HG03103 (cell line): ENCODE measurements at regions not wholly inside any gene's neighbourhood (a gene's known extent, or its start where the extent isn't known, plus 50 kb on each side); places are given as distances from the start of the nearest gene placed in this dataset.

Experiments
- ATAC-seq: cut with Tn5 transposase; IDR thresholded peaks from one replicate; pipeline ENCODE4 v1.9.1; 2021; ENCODE audit warnings: low read depth; ENCODE audit not compliant: unreplicated experiment

DNA sequence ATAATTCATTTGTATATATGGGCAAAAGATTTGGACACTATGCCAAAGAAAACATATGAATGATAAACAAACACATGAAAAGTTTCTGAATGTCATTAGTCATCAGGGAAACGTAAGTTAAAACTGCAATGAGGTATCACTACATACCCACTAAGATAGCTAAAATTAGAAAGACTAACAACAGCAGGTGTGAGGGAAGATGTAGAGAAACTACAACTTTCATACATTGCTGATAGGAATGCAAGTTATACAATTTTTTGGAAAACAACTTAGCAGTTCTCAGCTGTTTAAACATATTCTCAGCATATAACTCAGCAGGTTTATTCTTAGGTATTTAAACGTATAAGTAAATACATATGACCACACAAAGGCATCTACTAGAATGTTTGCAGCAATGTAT, 563.5 kb upstream of the KLHL29 start:
- ATAC-seq = no peak

DNA sequence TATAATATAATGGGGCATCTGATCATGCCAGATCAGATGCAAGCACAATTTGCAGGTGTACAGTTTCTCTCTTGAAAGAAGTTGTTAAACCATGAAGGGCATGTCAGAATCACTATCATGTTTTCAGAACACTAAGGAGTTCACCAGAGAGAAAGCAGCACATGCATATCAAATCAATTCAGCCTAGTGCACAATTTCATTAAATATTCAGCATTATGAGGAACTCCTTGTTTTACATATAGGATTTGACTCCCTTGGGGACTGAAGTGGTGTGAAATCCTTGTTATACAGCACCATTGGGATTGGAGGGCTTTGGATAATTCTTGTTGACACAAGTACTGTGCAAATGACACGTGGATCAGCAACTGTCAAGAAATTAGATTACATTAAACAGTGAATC, 562.1 kb upstream of the KLHL29 start:
- ATAC-seq = no peak

DNA sequence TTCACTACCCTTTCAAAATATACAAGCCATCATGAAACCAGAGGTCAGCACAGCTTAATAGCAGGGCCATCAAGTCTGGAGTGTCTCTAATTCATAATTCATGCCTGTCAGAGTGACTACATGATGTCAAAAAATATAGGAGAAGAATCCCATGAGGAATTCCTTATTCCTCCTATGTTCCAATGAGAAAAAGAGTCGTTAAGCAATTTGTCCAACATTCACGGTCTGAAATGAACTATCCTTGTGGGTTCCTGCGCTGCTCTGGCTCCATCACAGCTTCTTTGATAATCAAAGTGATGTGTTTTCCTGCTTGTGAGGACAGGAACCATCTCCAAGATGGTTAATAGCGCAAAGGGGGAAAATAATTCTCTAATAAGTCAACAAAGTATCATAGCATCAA, 560.4 kb upstream of the KLHL29 start:
- ATAC-seq = no peak

DNA sequence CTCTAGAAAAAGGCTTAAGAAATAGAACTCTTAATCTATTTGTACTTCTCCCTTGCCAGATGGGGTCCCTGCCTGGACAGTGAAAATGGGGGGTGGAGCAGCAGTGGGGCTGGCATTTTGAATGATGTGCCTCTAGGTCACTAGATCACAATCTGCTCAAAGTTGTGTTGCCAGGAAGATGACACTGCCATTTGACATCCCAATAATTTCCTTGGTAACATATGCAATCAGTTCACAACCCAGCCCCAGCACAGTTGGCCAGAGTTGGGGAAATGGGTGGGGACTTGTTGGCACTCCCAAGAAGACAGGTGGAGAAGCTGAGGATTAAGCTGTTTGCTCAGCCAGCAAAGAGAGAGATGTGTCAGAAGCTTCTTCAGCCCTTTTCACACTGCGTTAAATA, 558.3 kb upstream of the KLHL29 start:
- no peak for ATAC-seq

DNA sequence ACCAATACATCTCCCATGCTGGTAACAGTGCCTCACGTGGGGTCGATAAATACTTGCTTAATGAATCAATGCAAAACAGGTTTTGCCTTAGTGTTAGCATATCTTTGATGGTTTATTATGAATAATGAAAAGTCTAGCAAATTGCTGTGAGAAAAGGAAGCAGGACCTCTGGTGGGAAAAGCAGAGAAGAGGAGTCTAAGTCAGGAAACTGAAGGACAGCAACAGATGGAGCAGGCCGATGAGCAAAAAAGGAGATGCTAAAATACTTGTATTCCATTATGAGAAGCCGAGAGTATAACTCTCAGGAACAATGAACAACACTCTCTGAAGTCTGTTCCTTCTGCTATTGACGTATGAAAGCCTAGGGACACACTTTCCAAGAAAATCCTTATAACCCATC, 555.2 kb upstream of the KLHL29 start:
- ATAC-seq = no peak

DNA sequence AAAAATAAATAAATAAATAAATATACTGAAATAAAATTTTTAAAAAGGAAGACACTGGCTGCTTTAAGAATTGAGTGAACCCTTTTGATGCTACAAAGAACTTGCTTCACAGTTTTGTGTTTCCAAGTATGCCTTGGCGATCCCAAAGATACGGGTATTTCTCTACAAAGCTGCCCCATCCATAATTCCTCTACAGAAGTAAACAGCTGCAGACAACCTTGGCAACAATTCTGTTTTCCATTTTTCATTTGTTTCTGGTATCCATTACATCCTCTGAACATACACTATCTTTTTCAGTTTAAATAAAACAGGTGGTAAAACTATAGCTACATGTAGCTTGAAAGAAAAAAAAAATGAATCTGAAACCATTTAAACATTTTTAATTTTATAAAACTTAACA, 552.8 kb upstream of the KLHL29 start:
- no peak for ATAC-seq

DNA sequence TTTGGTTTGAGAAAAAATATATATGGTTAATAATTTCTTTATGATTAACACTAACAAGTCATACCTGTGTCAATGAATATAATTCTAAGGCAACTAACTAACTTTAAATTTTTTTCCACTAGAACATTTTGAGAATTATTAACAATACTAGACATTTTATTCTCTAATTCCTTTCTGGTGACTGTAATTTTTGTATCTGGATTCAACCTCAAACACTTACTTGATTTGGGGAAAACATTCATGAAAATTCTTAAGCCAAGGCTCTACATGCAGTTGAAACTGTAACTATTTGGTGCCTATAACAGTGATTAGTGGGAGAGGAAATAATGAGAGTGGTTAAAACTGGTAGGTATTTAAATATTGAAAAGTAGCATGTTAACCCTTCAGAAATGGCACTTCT, 546.5 kb upstream of the KLHL29 start:
- ATAC-seq = no peak

DNA sequence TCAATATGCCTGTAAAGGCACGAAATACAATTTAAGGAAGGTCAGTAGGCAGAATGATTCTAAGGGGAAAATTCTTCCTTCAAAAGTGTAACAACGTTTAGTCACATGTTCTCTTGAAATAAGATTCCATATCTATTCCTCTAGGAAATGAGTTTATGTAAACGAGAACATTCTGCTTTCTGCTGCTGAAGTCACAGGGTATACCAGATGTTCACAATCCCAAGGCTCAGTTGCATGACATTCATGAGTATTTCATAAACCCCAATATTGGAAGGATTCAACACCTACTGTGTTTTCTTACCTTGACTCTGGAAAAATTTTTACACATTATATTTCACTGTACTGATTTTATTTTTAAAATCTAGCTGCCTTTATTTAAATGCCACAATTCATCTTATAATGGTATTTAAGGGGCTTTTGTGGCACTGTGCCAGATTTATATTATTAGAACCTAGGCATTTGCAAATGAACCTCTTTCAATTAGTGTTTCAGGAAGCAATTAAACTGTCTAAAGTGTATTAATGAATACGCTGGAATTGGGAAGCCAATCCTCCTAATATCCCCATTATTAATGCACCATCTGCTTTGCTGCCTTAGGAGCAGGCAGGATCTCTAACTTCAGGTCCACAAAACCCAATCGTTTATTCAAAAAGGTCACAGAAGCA, 542.6 kb upstream of the KLHL29 start:
- ATAC-seq = no peak

DNA sequence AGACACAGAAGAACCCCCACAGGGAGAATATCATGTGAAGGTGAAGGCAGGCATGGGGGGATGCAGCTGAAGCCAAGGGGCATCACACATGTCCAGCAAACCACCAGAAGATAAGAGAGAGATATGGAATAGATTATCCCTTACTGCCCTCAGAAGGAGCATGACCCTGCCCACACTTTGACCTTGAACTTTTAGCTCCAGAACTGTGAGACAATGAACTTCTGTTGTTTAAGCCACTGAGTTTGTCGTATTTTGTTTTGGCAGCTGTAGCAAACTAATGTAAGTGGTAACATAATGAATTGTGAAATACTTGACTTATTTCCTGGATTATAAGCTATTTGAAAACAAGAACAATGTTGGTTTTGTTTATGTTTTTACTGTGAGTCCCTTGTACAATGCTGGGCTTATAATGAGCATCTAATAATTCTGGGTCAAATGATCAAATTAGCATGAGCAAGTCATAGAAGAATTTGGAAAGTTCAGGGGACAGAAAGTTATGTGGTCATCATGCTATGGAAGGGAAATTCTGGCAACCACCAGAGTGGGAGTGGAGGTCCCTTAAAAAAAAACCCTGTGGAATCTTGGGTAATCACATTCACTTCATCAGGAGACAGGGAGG, 541.0 kb upstream of the KLHL29 start:
- no peak for ATAC-seq

DNA sequence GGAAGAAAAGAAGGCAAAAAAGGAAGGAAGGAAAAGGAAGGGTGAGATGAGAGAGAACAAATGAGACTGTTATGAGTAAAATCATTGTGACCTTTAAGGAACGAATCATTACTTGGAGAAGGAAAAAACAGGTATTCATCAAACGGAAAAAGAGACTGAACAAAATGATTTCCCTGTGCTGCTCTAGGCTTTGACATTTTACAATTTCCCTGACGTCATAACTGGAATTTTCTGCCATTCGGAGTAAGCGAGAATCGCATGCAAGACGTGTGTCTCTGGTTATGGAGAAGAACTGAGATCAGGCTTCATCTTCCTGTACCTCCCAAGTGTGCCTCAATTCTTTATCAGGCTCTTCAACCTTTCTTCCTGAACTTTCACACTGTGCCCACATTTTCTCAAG, 534.7 kb upstream of the KLHL29 start:
- no peak for ATAC-seq

DNA sequence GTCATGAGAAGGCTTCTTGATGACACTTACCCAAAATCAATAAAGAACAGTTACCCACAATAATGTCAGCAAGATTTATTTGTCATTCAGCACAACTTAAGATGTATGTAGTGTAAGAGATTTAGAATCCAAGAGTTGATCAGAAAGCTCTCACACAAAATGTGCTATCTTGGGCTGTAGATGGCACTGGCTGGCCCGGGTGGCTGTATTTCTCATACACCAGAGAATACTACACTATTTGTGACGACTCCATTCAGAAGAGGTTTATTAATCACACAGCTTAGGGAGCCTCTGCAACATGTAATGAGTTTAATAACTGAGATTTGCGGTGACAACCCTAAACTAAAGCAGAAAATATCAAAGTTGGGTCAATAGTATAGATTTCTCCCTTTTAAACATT, 530.4 kb upstream of the KLHL29 start:
- ATAC-seq = no peak

DNA sequence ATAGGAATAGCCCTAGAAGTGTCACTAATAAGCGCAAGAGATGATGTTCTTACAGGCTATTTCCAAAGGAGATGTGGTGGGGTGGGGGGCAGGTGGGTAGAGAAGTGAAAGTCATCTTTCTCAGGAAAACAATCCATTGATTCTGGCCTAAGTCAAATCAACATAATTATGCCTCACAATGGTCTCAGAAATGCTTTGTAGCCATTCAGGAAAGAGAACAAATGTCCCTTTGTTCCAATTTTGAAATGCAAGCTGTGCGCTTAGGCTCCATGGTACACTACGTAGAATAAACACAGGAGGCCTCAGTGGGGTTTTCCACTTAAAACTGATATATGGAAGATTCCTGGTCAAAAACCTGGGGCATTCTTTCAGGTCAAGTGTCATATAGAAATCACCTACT, 529.9 kb upstream of the KLHL29 start:
- no peak for ATAC-seq

DNA sequence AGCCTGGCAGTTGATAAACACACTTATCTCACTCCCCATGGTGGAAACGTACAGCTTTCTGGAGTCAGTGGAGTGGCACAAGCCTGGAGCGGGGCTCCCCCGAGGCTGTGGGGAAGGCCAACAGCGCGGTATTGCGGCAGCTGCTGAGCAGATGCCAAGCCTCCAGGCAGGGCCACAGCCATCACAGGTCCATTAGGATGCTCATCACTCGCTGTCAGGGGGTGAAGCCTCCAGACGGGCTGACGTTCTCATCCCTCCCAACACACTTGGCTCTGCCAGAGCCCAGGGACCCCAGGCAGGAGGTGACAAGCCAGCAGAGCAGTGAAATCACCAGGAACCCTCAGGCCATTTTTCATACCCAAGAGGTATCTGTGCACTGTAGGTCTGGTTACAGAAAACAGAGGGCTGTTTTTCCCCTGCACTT, 529.2 kb upstream of the KLHL29 start:
- ATAC-seq = no peak

DNA sequence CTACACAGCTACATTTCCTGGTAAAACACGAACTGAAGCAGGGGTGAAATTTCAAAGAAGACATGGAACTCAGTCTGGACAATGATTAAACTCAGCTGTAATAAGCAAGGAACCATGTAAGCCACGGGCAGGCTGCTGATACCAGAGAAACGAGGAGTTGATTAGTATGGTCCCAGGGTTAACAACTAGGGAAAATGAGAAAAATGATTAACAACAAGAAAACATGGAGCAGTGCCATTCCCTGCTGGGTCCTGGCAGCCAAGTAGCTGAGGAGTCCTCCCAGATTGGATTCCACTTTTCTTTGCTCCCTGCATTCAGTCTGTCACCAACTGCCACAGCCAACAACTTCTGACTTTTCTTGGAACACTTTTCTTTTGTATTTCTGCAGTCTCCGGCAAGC, 517.0 kb upstream of the KLHL29 start:
- no peak for ATAC-seq

DNA sequence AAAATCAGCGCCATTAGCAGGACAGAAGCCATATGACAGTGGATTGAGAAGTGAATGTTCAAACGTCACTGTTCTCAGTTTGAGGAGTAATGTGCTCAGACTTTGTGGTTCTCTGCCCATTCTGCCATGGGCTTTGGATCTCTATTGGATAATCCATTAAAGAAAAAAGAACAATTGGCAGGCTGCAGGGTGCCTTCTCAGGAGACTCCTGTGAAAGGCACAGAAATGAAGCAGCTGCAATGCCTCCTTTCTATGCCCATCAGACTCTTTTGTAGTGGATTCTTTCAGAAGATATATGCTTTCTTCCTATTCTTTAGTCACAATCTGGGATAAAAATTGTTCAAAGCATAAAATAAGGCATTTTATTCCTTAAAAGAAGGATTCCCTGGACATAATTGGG, 506.9 kb upstream of the KLHL29 start:
- ATAC-seq = no peak

DNA sequence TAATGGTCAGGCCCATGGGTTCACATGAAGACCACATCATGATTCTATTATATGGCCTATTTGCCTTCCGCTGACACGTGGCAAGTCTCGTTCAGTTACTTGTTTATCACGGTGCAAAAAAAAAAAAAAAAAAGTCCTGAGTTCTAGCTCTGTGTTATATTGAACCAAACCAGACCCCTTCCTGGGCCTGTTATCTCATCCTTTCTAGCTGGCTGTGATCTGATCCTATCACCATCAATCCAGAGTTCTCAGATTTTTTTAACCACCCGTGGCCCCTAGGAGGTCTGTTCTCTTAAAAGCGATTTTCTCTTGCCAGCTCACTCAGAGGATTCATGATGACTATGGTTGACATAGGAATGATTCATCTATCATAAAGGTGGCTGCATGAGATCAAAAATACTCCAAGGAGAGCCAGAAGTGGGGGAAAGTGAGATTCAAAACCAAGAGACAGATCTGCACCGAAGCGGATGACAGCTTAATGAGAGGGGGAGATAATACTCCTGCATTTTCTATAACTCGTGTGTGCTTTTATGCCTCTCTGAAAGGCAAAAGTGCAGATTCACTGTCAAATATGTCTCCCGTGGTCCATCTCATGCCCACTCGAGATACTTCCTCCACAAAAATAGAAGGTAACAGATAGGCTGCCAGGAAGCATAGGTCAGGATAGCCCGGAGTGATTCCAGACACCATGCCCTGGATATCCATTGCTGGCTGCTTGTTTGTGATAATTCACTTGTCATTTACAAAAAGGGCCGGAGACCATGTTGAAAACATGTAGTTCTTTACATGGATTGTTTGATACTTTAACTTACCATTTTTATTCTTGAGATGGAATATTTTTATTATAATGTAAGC, 505.7 kb upstream of the KLHL29 start:
- ATAC-seq = no peak

DNA sequence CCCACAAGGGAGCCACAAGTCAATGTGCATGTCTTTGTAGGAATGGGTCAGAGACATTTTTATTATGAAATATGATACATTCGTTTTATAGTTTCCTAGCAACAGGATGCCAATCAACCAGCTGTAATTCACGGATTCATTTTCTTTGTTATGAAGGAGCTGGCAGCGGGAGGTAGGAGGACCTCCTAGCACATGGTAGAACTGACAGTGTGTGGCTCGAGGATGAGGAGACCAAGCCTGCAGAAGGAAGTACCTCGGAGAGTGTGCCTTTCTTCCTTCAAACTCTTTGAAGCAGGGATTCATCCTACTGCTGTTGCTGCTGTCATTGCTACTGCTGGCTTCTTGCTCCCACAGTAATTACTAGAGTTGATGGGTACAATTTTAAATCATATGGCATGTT, 504.8 kb upstream of the KLHL29 start:
- no peak for ATAC-seq

DNA sequence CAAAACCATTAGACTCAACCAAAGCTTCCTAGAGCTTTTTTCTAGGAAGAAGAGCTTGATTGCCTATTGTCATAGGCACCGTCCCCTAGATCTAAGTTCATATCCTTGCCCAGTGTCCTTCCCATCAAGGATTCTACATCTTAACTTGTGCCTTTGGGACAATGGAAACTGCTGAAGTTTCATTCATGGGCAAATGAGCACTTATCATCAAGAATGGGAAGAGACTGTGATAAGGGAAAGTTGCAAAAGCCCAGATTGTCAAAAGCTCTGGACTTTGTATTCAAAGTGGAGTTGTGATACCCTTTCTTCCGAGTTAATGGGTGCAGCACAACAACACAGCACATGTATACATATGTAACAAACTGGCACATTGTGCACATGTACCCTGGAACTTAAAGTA, 503.0 kb upstream of the KLHL29 start:
- ATAC-seq = no peak

DNA sequence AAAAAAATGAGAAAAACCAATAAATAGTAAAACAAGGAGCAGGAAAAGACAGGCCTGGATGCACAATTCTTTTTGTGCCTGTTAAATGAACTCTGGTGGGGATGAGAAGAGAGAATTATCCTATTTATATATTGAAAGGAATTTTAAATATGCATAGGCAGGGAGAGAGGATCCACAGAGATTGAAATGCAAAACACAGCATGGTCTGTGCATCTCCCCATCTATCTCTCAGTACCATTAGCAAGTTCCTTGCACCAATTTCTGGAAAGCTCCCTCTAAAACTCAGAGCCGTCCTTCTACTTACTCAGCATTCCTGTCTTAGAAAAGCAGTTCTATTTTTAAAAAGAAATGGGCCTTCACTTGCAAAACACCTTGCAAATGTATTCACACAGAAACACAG, 502.3 kb upstream of the KLHL29 start:
- no peak for ATAC-seq

DNA sequence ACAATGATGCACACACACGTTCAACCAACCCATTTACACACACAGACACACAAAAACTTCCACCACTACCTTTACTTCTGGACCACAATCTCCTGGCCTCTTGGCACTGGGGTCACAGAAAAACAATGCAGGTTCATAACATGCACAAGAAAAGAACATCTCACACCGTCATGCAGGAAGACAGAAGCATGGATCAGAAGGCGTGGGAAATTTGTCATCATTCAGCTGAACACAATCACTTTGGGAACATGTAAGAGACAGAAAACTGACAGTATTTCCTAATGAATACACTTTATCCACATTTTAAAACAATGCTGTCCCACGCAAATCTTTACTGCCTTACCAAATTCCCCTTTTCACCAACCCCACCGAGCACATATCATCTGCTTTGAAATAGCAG, 501.9 kb upstream of the KLHL29 start:
- ATAC-seq = no peak

DNA sequence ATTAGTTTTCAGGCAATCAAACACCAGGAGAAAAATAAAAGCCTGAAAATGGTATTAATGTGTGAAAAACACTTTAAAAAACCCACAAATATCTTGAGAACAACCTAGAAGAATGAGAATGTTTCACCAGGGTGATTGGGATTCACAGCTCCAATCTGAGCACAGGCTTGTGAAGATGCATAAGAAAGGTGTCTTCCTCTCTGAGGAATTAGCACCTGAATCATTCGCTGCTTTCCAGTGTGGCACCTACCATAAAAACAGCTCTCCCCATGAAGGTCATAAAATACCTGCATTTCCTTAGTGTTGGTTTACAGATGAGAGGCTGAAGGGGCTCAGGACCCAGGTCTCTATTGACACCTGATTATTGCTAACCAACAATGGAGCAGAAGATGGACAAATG, 499.7 kb upstream of the KLHL29 start:
- no peak for ATAC-seq

DNA sequence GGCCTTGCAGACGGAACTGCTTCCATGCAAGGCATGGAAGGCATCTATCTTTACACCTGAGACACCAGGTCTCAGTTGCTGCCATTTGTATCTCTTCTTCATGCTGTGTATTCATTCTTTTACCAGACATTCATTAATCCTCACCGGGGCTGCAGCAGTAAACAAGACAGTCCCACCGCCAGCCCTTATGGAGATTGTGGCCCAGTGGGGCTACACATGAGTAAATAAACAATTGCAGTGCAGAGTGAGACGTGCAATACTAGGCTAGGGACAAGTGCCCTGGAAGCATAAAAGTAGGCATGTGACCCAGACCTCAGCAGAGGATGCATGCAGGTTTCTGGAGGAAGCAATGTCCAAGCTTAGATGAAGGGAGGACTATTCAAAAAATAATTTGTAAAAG, 497.6 kb upstream of the KLHL29 start:
- ATAC-seq = no peak
